B cell (primary cell): ENCODE measurements at regions not wholly inside any gene's neighbourhood (a gene's known extent, or its start where the extent isn't known, plus 50 kb on each side); places are given as distances from the start of the nearest gene placed in this dataset.

Experiments used
- ATAC-seq: fragments of 200-7000 bp; cut with Tn5 transposase; one replicate; pipeline ENCODE4 v1.10.0; 2021; ENCODE audit warnings: low read depth, mild to moderate bottlenecking, moderate number of reproducible peaks, moderate library complexity
- CTCF ChIA-PET: fragments of 350-600 bp; sonication (Branson Sonifier 250); formaldehyde crosslinking; loops from one replicate; lab custom pipeline; 2021; ENCODE audit warnings: antibody characterized with exemption, inconsistent platforms; lab: Charles Lee
- POLR2A ChIA-PET: fragments of 350-600 bp; sonication (Branson Sonifier 250); formaldehyde crosslinking; loops from one replicate; lab custom pipeline; 2021; ENCODE audit warnings: antibody characterized with exemption; lab: Charles Lee
- DNase-seq: peaks from one replicate; pipeline ENCODE4 v3.0.0; 2013
- H2AFZ ChIP-seq: 2 replicates; pipeline ENCODE4 v1.6.1; 2012; ENCODE audit warnings: mild to moderate bottlenecking, low read depth, low read length; ENCODE audit not compliant: insufficient read depth, poor library complexity, severe bottlenecking
- H3K27ac ChIP-seq, 2 donors: 1 replicate in 1 of 2; 2 replicates in 1 of 2; pipeline ENCODE4 v1.5.1; 2012 to 2013; ENCODE audit warnings: low read length in 2 of 2, mild to moderate bottlenecking in 2 of 2, moderate library complexity in 1 of 2
- H3K27me3 ChIP-seq, 4 experiments: fragments of 200-600 bp in 1 of 4; sonication (generic) in 1 of 4; replicated peaks in 1 of 4; 1 replicate in 2 of 4; 2 replicates in 2 of 4; pipeline versions ENCODE4 v1.6.1 to v1.7.0; 2013 to 2016; ENCODE audit warnings: low read length in 3 of 4, mild to moderate bottlenecking in 2 of 4, mixed read lengths in 1 of 4, moderate library complexity in 1 of 4; ENCODE audit not compliant: insufficient read depth in 4 of 4, control insufficient read depth in 3 of 4; ENCODE audit errors: control extremely low read depth in 1 of 4
- H3K36me3 ChIP-seq, 2 experiments: replicated peaks in 1 of 2; 1 replicate in 1 of 2; 2 replicates in 1 of 2; pipeline versions ENCODE4 v1.6.1 to v1.7.1; 2013; ENCODE audit warnings: low read length in 1 of 2; ENCODE audit not compliant: insufficient read depth in 2 of 2, control insufficient read depth in 1 of 2; ENCODE audit errors: control extremely low read depth in 1 of 2, extremely low read depth in 1 of 2
- H3K4me1 ChIP-seq, 2 donors: fragments of 200-600 bp in 1 of 2; sonication (generic) in 1 of 2; 1 replicate in 1 of 2; 2 replicates in 1 of 2; pipeline versions ENCODE4 v1.5.1 to v1.6.1; 2013 to 2017; ENCODE audit warnings: low read length in 2 of 2; ENCODE audit not compliant: control insufficient read depth in 2 of 2, insufficient read depth in 2 of 2
- H3K4me2 ChIP-seq: replicated peaks from 2 replicates; pipeline ENCODE3; 2012; ENCODE audit warnings: mild to moderate bottlenecking, low read depth, low read length; ENCODE audit not compliant: poor library complexity, severe bottlenecking
- H3K4me3 ChIP-seq, 5 experiments: fragments of 200-600 bp in 1 of 5; sonication (generic) in 1 of 5; 1 replicate in 3 of 5; 2 replicates in 2 of 5; pipeline versions ENCODE4 v1.5.1 to v1.7.0; 2011 to 2016; ENCODE audit warnings: low read length in 4 of 5, mild to moderate bottlenecking in 4 of 5, low read depth in 2 of 5, control low read depth in 1 of 5, moderate library complexity in 1 of 5; ENCODE audit not compliant: insufficient read depth in 1 of 5; ENCODE audit errors: control extremely low read depth in 1 of 5, extremely low read depth in 1 of 5
- H3K79me2 ChIP-seq: fragments of 200-600 bp; sonication (generic); one replicate; pipeline ENCODE4 v1.6.0; 2016; ENCODE audit warnings: low read length; ENCODE audit not compliant: control insufficient read depth, insufficient read depth
- H3K9ac ChIP-seq: fragments of 200-600 bp; sonication (generic); 2 replicates; pipeline ENCODE4 v1.6.1; 2017; ENCODE audit warnings: mild to moderate bottlenecking, low read length, moderate library complexity
- H3K9me3 ChIP-seq, 3 donors: one replicate each; pipeline versions ENCODE4 v1.6.1 to v1.7.1; 2013; ENCODE audit warnings: low read length in 2 of 3; ENCODE audit not compliant: control insufficient read depth in 2 of 3, insufficient read depth in 1 of 3; ENCODE audit errors: control extremely low read depth in 1 of 3
- H4K20me1 ChIP-seq: 2 replicates; pipeline ENCODE4 v1.6.0; 2012; ENCODE audit warnings: mild to moderate bottlenecking, low read length; ENCODE audit not compliant: insufficient read depth, control insufficient read depth, poor library complexity, severe bottlenecking
- H3K27ac Mint-ChIP-seq: one replicate; pipeline ENCODE4 v1.8.0; 2021; ENCODE audit warnings: mixed read lengths
- H3K27me3 Mint-ChIP-seq: one replicate; pipeline ENCODE4 v1.8.0; 2021; ENCODE audit warnings: mixed read lengths
- H3K4me1 Mint-ChIP-seq: one replicate; pipeline ENCODE4 v1.8.0; 2021; ENCODE audit warnings: mixed read lengths
- H3K4me3 Mint-ChIP-seq: one replicate; pipeline ENCODE4 v1.8.0; 2021; ENCODE audit warnings: mixed read lengths
- H3K9me3 Mint-ChIP-seq: one replicate; pipeline ENCODE4 v1.8.0; 2022; ENCODE audit warnings: mixed read lengths; ENCODE audit not compliant: insufficient read depth
- EZH2 ChIP-seq: IDR thresholded peaks from 2 replicates; pipeline ENCODE4 v1.6.1; 2012; ENCODE audit warnings: borderline replicate concordance, low read depth, mild to moderate bottlenecking, moderate library complexity, low read length; ENCODE audit not compliant: insufficient read depth, poor library complexity, severe bottlenecking
- WGBS: methylation state at CpG from one replicate; pipeline ENCODE4 v1.1.5; 2013; ENCODE audit warnings: missing lambda C conversion rate; ENCODE audit not compliant: insufficient coverage; 5-methylcytosine and 5-hydroxymethylcytosine counted together
- intact Hi-C: fragments of 100-400 bp; cut with micrococcal nuclease; formaldehyde crosslinking; loops from one replicate; pipeline ENCODE4 v1.10.0; 2022
- TF ChIP-seq, protein P1 (sequence below): fragments of 200-600 bp; IDR thresholded peaks from one replicate; pipeline ENCODE4 v1.8.0; 2022; ENCODE audit warnings: antibody characterized with exemption, mild to moderate bottlenecking

DNA sequence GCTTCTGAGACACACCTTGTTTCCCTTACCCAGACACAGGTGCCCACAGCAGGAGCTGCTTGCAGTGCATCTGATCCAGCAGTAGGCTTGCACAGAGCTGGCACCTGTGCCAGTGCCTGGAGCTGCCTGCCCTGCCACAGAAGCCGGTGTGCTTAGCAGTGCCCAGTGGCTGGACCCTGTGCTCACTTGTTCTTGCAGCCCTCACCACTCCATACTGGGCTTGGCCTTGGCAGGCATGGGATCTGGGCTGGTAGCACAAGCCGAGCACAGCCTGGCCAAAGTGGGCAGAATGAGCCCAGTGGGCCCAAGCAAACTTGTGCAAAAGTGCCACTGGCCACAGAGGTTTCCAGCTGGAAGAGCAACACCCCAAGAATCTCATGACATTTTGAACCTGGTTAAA is 1950.4 kb downstream of the SUCLG1 start:
- no peaks in the 10 kb centered on the region for H3K9me3 Mint-ChIP-seq
- Histone ChIP-seq H3K27ac (no peak overlapping the region), H3K4me1 (no peaks in the 10 kb centered on the region)

DNA sequence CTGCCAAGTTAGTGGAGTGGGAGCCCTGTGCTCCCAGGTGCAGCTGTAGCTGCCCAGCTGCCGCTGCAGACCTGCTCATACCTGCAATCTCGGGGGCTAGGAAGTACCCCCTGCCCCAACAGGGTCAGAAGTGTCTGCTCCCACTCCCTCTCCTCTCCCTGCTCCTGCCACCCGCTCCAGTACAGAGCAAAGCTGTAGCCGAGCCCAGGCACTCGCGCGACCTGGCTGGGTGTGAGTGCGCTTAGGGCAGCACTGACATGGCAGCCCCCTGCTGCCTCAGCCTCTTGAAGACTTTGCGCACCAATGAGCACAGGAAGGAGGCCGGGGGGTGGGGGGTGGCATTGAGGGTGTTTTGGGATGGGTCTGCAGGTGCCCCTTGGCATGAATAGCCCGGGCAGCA is 1951.4 kb downstream of the SUCLG1 start:
- Histone ChIP-seq H3K27me3 (no peaks in the 10 kb centered on the region), H3K27ac (no peak overlapping the region), H3K9ac (no peak overlapping the region), H4K20me1 (no peaks in the 10 kb centered on the region), H3K4me1 (no peaks in the 10 kb centered on the region), H3K4me2 (no peak overlapping the region), H2AFZ (no peak overlapping the region), H3K36me3 (no peaks in the 10 kb centered on the region), H3K4me3 (no peak overlapping the region), H3K9me3 (peaks cover 0 to 18% (median 0%) of the 10 kb centered on the region in 3 donors), H3K79me2 (no peaks in the 10 kb centered on the region)
- no peak for TF ChIP-seq EZH2
- TF ChIP-seq, protein P1, sequence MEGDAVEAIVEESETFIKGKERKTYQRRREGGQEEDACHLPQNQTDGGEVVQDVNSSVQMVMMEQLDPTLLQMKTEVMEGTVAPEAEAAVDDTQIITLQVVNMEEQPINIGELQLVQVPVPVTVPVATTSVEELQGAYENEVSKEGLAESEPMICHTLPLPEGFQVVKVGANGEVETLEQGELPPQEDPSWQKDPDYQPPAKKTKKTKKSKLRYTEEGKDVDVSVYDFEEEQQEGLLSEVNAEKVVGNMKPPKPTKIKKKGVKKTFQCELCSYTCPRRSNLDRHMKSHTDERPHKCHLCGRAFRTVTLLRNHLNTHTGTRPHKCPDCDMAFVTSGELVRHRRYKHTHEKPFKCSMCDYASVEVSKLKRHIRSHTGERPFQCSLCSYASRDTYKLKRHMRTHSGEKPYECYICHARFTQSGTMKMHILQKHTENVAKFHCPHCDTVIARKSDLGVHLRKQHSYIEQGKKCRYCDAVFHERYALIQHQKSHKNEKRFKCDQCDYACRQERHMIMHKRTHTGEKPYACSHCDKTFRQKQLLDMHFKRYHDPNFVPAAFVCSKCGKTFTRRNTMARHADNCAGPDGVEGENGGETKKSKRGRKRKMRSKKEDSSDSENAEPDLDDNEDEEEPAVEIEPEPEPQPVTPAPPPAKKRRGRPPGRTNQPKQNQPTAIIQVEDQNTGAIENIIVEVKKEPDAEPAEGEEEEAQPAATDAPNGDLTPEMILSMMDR, result no peak
- no peak for ATAC-seq
- H3K27me3 Mint-ChIP-seq, result no peaks in the 10 kb centered on the region
- ChIA-PET CTCF (no interaction called here), POLR2A (no interaction called here)
- intact Hi-C loops, result no loop called here
- H3K9me3 Mint-ChIP-seq, result peaks cover 5% of the 10 kb centered on the region
- no peak overlapping the region for H3K27ac Mint-ChIP-seq
- no peaks in the 10 kb centered on the region for H3K4me1 Mint-ChIP-seq
- H3K4me3 Mint-ChIP-seq, result no peak overlapping the region
- DNase-seq, result no peak
- WGBS, result 94% methylated on average over 9 of the region's 11 CpGs

More for the DNA sequence above, 1950.4 kb downstream of the SUCLG1 start:
- no peaks in the 10 kb centered on the region for H3K36me3 ChIP-seq
- H3K9ac ChIP-seq, result no peak overlapping the region
- TF ChIP-seq, protein P1, result no peak
- TF ChIP-seq EZH2, result no peak
- no peak for DNase-seq
- no peaks in the 10 kb centered on the region for H4K20me1 ChIP-seq
- H3K4me3 ChIP-seq, result no peak overlapping the region
- WGBS, result 90% methylated on average over 2 of the region's 2 CpGs
- Mint-ChIP-seq H3K27me3 (no peaks in the 10 kb centered on the region), H3K4me1 (no peaks in the 10 kb centered on the region), H3K27ac (no peak overlapping the region), H3K4me3 (no peak overlapping the region)
- no peak for ATAC-seq
- no peaks in the 10 kb centered on the region for H3K27me3 ChIP-seq
- no peaks in the 10 kb centered on the region for H3K79me2 ChIP-seq
- no peak overlapping the region for H3K4me2 ChIP-seq
- ChIA-PET CTCF (no interaction called here), POLR2A (no interaction called here)
- intact Hi-C loops, result no loop called here
- H3K9me3 ChIP-seq, result peaks cover 0 to 18% (median 0%) of the 10 kb centered on the region in 3 donors
- no peak overlapping the region for H2AFZ ChIP-seq
